MV-4-11 (cell line): ENCODE measurements at regions not wholly inside any gene's neighbourhood (a gene's known extent, or its start where the extent isn't known, plus 50 kb on each side); places are given as distances from the start of the nearest gene placed in this dataset.
A peak's percentile ranks its signal among the peaks of the same experiment; 100 is the strongest.
"Not testable (repeated sequence)": the region's sequence is repeated elsewhere in the genome, so short reads cannot be mapped to it uniquely, and the experiment has no call there.

Experiments used
- DNase-seq: peaks from one replicate; lab custom pipeline; 2025; lab: John Stamatoyannopoulos, UW

DNA sequence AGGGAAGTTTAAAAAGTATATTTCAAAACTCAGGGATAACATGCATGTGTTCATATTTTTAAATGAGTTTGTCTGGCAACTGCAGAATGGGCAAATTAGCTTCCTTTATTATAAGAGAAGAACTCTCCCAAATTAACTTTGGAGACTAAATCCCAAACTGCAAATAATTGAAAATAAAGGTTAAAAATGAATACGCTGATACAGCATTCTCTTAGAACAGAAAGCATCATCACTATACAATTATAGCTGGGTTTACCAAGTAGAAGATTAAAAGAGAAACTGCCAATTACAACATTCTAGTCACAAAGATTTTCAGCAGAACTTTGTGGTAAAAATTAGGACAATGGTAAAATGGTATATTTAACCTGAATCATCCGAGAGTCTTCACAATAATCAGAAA is 73.3 kb downstream of the OLFM4 start:
- DNase-seq: no peak

- no peak for DNase-seq
Observed at GRCh38 chr13:53104136-53104535, 75.5 kb downstream of the OLFM4 start.

GRCh38 chr13:53105477-53105876 is 76.9 kb downstream of the OLFM4 start:
- DNase-seq: no peak

GRCh38 chr13:53105890-53106289 is 77.3 kb downstream of the OLFM4 start:
- no peak for DNase-seq

DNA sequence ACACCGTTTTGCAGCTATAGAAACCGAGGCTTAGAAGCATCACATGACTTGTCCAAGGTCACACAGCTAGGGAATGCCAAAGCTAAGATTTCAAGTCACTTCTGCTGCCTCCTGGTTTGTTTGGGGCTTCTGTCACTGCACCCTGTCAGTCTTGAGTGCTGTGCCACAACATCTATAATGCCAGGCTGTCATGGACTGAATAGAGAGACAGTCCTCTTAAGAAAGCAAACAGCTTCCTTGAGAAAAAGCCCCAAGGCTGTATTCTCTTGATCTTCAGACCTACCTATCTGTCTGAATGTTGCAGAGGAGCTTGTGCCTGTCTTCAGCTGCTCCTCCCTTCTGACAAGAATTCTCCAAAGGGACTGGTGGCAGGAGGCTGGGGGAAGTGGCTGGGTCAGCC is 81.6 kb downstream of the OLFM4 start:
- DNase-seq: no peak

DNA sequence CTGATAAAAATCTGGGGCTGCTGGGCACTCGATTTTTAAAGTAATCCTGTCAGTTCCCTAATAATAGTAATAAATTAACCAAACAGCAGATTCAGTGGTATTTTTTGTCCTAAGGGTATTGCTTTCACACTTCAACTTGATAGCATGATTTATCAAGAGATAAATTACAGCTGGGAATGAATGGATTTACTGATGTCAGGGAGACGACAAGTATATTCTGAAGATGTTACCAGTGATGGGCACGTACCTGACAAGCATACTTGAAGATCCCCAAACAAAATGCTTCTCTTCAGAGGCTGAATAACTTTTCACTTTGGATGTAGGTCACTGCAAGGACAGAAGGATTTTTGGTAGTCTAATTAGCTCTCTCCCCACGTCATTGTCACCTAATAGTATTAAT is 82.0 kb downstream of the OLFM4 start:
- DNase-seq: no peak

DNA sequence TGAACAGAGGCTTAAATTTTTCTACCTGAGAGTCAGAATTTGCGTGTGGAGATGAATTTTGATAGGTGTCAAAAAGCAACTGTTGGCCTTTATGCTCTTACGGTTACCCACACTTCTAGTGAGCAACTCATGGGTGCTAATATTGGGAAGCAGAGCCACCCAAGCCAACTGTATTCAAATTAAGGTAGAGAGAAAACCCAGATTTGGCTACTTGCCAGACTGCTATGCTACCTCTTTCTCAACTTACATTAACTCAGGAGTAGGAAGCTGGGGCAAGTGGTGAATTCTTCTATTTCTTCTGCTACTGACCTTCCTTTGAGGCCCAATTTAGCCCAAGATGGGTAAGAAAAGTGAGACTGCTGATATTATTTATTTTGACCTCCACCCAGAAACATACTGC is 83.9 kb downstream of the OLFM4 start:
- no peak for DNase-seq

DNA sequence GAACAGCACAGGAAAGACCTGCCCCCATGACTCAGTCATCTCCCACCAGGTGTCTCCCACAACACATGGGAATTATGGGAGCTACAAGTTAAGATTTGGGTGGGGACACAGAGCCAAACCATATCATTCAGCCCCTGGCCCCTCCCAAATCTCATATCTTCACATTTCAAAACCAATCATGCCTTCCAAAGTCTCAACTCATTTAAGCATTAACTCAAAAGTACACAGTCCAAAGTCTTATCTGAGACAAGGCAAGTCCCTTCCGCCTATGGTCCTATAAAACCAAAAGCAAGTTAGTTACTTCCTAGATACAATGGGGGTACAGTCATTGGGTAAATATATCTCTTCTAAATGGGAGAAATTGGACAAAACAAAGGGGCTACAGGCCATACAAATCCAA is 88.4 kb downstream of the OLFM4 start:
- DNase-seq: not testable (repeated sequence)

DNA sequence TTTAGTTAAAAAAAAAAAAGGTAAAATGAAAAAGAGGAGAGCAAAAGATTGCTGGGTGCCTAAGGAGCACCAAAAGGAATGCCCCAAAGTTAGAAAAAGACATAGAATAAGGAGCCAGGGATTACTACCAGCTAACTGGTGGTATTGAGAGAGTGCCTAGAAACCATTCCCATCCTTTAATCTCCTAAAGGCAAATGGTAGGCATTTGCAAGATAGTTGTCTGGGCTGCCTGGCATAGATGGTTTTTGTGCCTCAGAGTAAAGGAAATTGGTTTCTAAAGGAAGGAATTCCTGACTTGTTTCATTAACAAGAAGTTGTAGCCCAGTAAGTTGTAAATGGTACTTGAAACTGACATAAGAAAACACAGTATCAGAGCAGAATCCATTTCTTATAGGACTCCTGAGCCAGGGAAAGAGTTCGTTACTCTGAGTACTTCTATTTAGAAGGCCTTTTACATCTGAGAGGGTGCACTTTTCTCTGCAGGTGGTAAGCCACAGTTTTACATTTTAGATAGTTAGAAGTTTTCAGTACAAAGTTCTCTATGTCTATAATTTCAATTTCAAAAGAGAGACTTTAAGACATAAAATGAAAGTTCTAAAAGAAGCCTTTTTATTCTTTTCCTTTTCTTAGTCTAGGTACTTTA is 92.6 kb downstream of the OLFM4 start:
- no peak for DNase-seq

GRCh38 chr13:53121919-53122318 is 93.3 kb downstream of the OLFM4 start:
- no peak for DNase-seq

DNA sequence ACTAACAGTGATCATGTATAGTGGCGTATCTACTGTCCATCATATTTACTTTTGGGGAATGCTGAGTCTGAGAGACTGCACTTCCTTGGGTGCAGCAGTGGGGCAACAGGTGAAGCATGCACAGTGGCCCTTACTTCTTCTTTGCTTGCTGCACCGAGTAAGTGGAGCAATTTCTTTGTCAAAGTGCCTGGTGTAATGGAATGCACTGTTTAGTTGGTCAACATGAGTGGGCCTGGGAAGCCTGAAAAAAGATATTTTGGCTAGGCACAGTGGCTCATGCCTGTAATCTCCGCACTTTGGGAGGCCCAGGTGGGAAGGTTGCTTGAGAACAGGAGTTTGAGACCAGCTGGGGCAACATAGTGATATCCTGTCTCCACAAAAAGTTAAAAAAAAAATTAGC is 94.9 kb downstream of the OLFM4 start:
- DNase-seq: no peak

GRCh38 chr13:53124623-53125022 is 96.0 kb downstream of the OLFM4 start:
- DNase-seq: peak; percentile 16

DNA sequence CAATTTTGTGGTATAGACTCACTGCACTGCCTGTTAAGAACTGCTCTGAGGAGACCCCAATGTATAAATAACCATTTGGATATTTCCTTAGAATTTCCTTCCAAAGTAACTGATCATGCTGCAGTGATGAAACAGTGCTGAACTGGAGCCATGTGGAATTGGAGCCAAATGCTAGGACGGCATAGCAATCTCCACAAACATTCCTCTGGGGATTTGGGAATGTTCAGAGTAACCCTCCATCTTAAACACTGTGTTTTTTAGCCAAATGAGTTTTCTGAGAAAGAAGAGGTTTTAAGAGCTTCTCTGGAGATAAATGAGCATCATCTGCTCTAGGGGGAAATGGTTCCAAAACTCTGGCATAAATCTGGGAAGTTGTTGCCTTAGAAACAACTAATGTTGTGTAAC is 98.2 kb downstream of the OLFM4 start:
- DNase-seq: no peak

GRCh38 chr13:53127373-53127772 is 98.8 kb downstream of the OLFM4 start:
- DNase-seq: no peak

GRCh38 chr13:53129864-53130393 is 101.3 kb downstream of the OLFM4 start:
- no peak for DNase-seq

DNA sequence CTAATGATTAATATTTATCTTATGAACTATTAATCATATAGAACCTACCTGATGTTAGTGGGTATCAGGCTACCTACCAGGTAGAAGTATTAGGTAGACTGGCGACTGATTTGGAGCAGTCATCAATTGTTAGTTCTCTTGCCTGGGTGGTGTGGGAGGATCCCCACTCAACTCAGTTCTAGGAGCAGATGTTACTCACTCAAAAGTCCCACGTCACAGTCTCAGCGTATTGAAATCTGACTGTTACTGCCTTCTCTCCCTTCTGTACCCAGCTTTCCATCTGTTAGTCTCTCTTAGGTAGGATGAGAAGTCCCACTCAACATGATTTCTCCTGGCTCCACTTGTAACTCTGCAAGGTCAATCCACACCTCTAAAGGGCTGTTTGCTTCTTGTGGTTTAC is 102.7 kb downstream of the OLFM4 start:
- DNase-seq: no peak

GRCh38 chr13:53135301-53135700 is 106.7 kb downstream of the OLFM4 start:
- no peak for DNase-seq

- no peak for DNase-seq
Observed at GRCh38 chr13:53136554-53137215, 108.1 kb downstream of the OLFM4 start.

GRCh38 chr13:53137779-53138178 is 109.2 kb downstream of the OLFM4 start:
- no peak for DNase-seq

GRCh38 chr13:53138376-53139036 is 109.9 kb downstream of the OLFM4 start:
- no peak for DNase-seq

DNA sequence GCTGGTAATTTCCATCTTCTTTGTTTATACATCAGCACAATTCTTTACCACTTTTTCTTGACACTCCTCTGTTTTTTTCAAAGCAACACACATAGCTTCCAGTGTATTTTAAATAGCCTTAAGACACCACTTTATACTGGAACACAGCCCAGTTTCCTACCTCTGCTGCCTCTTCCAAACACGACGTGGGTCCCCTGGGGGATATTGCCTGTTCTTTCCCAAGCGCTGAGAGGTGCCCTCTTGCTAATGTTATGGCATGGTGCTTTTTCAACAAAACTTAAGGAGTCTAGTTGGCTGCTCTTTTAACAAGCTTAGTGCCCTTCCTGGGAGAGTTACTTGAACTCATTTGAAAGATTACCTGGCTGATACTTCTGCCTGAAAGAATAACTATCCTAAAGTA is 112.7 kb downstream of the OLFM4 start:
- no peak for DNase-seq

- no peak for DNase-seq
Observed at GRCh38 chr13:53142306-53142705, 113.7 kb downstream of the OLFM4 start.

- no peak for DNase-seq
Observed at GRCh38 chr13:53143757-53144339, 115.2 kb downstream of the OLFM4 start.
